Panc1 (cell line): ENCODE measurements at regions not wholly inside any gene's neighbourhood (a gene's known extent, or its start where the extent isn't known, plus 50 kb on each side); places are given as distances from the start of the nearest gene placed in this dataset.

Experiments
- ATAC-seq: fragments of 200-7000 bp; cut with Tn5 transposase; 2 replicates; pipeline ENCODE4 v1.9.1; 2020; ENCODE audit warnings: mild to moderate bottlenecking, moderate library complexity
- BruUV-seq: library from RNA; stranded (reverse); fragments of 400-500 nt; replicated peaks from 2 replicates; lab custom pipeline; 2021; lab: Mats Ljungman, UMichigan
- CTCF ChIA-PET: fragments of 300-600 bp; sonication (Branson Sonifier 250); formaldehyde crosslinking; loops from one replicate; lab custom pipeline; 2022; ENCODE audit warnings: antibody characterized with exemption; lab: Charles Lee
- POLR2A ChIA-PET: fragments of 300-600 bp; sonication (Branson Sonifier 250); formaldehyde crosslinking; loops from one replicate; lab custom pipeline; 2022; ENCODE audit warnings: antibody characterized with exemption; lab: Charles Lee
- DNase-seq: peaks from one replicate; pipeline ENCODE4 v3.0.0-alpha.2; 2010; ENCODE audit warnings: low read depth, low spot score
- H3K27ac ChIP-seq: 2 replicates; pipeline ENCODE4 v1.5.1; 2011; ENCODE audit warnings: mild to moderate bottlenecking, low read length, inconsistent platforms
- H3K27me3 ChIP-seq: fragments of 200-500 bp; sonication (Bioruptor generic); 2 replicates; pipeline ENCODE4 v1.6.0; 2014; ENCODE audit warnings: low read length, inconsistent platforms; ENCODE audit not compliant: control insufficient read depth, insufficient read depth
- H3K36me3 ChIP-seq: fragments of 200-500 bp; sonication (Bioruptor generic); 2 replicates; pipeline ENCODE4 v1.5.1; 2014; ENCODE audit warnings: inconsistent platforms, mild to moderate bottlenecking, low read length, moderate library complexity; ENCODE audit not compliant: control insufficient read depth, insufficient read depth
- H3K4me1 ChIP-seq: 2 replicates; pipeline ENCODE4 v1.5.1; 2011; ENCODE audit warnings: inconsistent platforms, mild to moderate bottlenecking, low read length, moderate library complexity; ENCODE audit not compliant: control insufficient read depth, insufficient read depth
- H3K4me3 ChIP-seq, 2 experiments: 2 replicates each; pipeline ENCODE4 v1.5.1; 2011 to 2012; ENCODE audit warnings: low read depth in 2 of 2, low read length in 2 of 2, mild to moderate bottlenecking in 2 of 2, inconsistent platforms in 1 of 2, moderate library complexity in 1 of 2
- H3K9me3 ChIP-seq: fragments of 200-500 bp; sonication (Bioruptor generic); 2 replicates; pipeline ENCODE4 v1.5.1; 2014; ENCODE audit warnings: low read depth, mild to moderate bottlenecking, inconsistent platforms, low read length, moderate library complexity; ENCODE audit not compliant: control insufficient read depth, insufficient read depth
- POLR2AphosphoS5 ChIP-seq: IDR thresholded peaks from 2 replicates; pipeline ENCODE4 v1.6.1; 2012; ENCODE audit warnings: mild to moderate bottlenecking, low read depth, low read length, moderate library complexity
- SIN3A ChIP-seq: IDR thresholded peaks from 2 replicates; pipeline ENCODE4 v1.6.1; 2012; ENCODE audit warnings: low read depth, mild to moderate bottlenecking, low read length, moderate library complexity, borderline replicate concordance; ENCODE audit not compliant: insufficient read depth
- TCF7L2 ChIP-seq: IDR thresholded peaks from 2 replicates; pipeline ENCODE4 v1.6.1; 2011; ENCODE audit warnings: mild to moderate bottlenecking, low read depth, low read length, inconsistent platforms
- in situ Hi-C: cut with HindIII; loops from 2 replicates; pipeline ENCODE4 v1.10.0; 2016; ENCODE audit warnings: low sequenced_read_pairs, low pct_unique_long_range_greater_than_20kb
- intact Hi-C: fragments of 100-400 bp; cut with micrococcal nuclease; formaldehyde crosslinking; loops from one replicate; pipeline ENCODE4 v1.10.0; 2022; ENCODE audit not compliant: unreplicated experiment
- TF ChIP-seq, protein P1 (sequence below), 2 experiments: IDR thresholded peaks; 2 replicates each; pipeline ENCODE4 v1.6.1; 2011 to 2012; ENCODE audit warnings: low read depth in 2 of 2, control low read depth in 1 of 2, low read length in 1 of 2, mild to moderate bottlenecking in 1 of 2, moderate library complexity in 1 of 2; ENCODE audit not compliant: insufficient read depth in 1 of 2
- TF ChIP-seq, protein P2 (sequence below): fragments of 450-650 bp; IDR thresholded peaks from 2 replicates; pipeline ENCODE4 v1.5.1; 2017; ENCODE audit warnings: mild to moderate bottlenecking

DNA sequence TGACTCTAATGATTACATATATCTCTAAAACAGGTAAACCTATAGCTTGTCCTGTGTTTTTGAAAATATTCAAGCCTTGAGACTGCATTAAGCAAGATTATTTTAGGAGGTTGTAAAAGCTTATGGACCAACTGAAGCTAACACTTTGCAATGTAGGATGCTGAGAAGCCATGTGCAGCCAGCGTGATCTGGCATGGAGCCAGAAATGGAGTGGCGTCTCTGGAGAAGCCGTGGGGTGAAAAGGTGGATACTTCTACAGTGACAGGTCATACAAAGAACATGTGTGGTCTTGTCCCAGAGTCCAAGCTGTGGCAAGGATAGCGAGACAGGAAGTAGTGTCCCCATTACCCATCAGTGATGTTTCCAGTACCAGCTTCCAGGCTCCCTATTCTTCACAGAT lies 100.8 kb upstream of the CD180 start:
- intact Hi-C loops, result no loop called here
- Histone ChIP-seq H3K27ac (no peak overlapping the region), H3K4me3 (no peak overlapping the region), H3K36me3 (no peaks in the 10 kb centered on the region), H3K27me3 (no peaks in the 10 kb centered on the region), H3K9me3 (no peaks in the 10 kb centered on the region), H3K4me1 (peaks cover 3% of the 10 kb centered on the region)
- ChIA-PET CTCF (no interaction called here), POLR2A (no interaction called here)
- BruUV-seq, result no TSS peak
- ATAC-seq, result no peak
- no peak for TF ChIP-seq POLR2AphosphoS5
- TF ChIP-seq SIN3A, result no peak
- TF ChIP-seq, protein P1, sequence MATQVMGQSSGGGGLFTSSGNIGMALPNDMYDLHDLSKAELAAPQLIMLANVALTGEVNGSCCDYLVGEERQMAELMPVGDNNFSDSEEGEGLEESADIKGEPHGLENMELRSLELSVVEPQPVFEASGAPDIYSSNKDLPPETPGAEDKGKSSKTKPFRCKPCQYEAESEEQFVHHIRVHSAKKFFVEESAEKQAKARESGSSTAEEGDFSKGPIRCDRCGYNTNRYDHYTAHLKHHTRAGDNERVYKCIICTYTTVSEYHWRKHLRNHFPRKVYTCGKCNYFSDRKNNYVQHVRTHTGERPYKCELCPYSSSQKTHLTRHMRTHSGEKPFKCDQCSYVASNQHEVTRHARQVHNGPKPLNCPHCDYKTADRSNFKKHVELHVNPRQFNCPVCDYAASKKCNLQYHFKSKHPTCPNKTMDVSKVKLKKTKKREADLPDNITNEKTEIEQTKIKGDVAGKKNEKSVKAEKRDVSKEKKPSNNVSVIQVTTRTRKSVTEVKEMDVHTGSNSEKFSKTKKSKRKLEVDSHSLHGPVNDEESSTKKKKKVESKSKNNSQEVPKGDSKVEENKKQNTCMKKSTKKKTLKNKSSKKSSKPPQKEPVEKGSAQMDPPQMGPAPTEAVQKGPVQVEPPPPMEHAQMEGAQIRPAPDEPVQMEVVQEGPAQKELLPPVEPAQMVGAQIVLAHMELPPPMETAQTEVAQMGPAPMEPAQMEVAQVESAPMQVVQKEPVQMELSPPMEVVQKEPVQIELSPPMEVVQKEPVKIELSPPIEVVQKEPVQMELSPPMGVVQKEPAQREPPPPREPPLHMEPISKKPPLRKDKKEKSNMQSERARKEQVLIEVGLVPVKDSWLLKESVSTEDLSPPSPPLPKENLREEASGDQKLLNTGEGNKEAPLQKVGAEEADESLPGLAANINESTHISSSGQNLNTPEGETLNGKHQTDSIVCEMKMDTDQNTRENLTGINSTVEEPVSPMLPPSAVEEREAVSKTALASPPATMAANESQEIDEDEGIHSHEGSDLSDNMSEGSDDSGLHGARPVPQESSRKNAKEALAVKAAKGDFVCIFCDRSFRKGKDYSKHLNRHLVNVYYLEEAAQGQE (IDR thresholded peaks at IDR 0.05; ENCODE audit: insufficient read depth in 1 of 2, low read depth in 2 of 2, low read length in 1 of 2), result no peak
- no peak for TF ChIP-seq TCF7L2
- TF ChIP-seq, protein P2, sequence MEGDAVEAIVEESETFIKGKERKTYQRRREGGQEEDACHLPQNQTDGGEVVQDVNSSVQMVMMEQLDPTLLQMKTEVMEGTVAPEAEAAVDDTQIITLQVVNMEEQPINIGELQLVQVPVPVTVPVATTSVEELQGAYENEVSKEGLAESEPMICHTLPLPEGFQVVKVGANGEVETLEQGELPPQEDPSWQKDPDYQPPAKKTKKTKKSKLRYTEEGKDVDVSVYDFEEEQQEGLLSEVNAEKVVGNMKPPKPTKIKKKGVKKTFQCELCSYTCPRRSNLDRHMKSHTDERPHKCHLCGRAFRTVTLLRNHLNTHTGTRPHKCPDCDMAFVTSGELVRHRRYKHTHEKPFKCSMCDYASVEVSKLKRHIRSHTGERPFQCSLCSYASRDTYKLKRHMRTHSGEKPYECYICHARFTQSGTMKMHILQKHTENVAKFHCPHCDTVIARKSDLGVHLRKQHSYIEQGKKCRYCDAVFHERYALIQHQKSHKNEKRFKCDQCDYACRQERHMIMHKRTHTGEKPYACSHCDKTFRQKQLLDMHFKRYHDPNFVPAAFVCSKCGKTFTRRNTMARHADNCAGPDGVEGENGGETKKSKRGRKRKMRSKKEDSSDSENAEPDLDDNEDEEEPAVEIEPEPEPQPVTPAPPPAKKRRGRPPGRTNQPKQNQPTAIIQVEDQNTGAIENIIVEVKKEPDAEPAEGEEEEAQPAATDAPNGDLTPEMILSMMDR, result no peak
- DNase-seq, result no peak
- in situ Hi-C loops, result no loop called here

DNA sequence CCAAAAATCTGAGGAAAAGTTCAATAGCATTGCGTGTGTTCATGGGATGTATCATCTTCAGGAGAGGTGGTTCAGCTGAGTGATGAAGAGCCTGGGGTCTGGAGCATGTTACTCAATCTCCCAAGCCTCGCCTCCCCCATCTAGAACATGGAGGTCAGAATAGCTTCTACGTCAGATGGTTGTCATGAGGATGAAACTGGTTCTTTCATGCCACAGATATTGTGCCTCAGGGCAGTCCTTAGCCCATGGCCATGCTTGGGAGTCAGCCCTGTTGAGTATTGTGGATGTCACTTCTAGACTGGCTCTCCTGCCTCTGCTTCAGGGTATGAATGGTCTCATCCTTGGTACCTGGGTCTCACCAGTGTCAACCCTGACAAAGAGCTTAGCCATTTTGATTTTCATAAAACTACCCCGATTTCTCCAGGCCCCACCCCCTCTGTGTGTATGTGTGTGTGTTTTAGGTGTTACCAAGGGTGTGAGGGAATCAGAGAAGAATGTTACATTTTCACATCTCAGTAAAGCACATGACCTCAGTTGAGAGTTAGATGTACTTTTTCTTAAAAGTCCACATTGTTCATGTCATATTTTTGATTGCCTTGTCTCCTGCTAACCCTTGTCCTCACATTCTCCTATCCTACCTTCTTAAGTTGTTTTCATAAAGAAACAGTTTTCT lies 97.8 kb upstream of the CD180 start:
- in situ Hi-C loops, result no loop called here
- H3K4me1 ChIP-seq, result no peaks in the 10 kb centered on the region
- POLR2A ChIA-PET, result no interaction called here
- no peak for TF ChIP-seq SIN3A
- no peak for TF ChIP-seq POLR2AphosphoS5
- TF ChIP-seq, protein P1 (IDR thresholded peaks at IDR 0.05; ENCODE audit: insufficient read depth in 1 of 2, low read depth in 2 of 2, low read length in 1 of 2), result no peak
- TF ChIP-seq, protein P2, result no peak
- TF ChIP-seq TCF7L2, result no peak
- no peak for ATAC-seq
- H3K27me3 ChIP-seq, result no peaks in the 10 kb centered on the region
- CTCF ChIA-PET, result no interaction called here
- BruUV-seq, result no TSS peak
- no peaks in the 10 kb centered on the region for H3K9me3 ChIP-seq
- intact Hi-C loops, result no loop called here
- H3K27ac ChIP-seq, result no peak overlapping the region
- H3K36me3 ChIP-seq, result no peaks in the 10 kb centered on the region
- H3K4me3 ChIP-seq, result no peak overlapping the region
- DNase-seq, result no peak
